GM20000 (cell line): ENCODE measurements at regions not wholly inside any gene's neighbourhood (a gene's known extent, or its start where the extent isn't known, plus 50 kb on each side); places are given as distances from the start of the nearest gene placed in this dataset.

Experiments
- DNase-seq: peaks from one replicate; pipeline ENCODE4 v3.0.0; 2012; ENCODE audit warnings: low spot score
- TF ChIP-seq, protein P1 (sequence below): IDR thresholded peaks from 2 replicates; pipeline ENCODE4 v1.5.1; 2012; ENCODE audit warnings: mild to moderate bottlenecking, control low read depth; ENCODE audit errors: extremely low read depth, missing control alignments

- DNase-seq: no peak
- TF ChIP-seq, protein P1, sequence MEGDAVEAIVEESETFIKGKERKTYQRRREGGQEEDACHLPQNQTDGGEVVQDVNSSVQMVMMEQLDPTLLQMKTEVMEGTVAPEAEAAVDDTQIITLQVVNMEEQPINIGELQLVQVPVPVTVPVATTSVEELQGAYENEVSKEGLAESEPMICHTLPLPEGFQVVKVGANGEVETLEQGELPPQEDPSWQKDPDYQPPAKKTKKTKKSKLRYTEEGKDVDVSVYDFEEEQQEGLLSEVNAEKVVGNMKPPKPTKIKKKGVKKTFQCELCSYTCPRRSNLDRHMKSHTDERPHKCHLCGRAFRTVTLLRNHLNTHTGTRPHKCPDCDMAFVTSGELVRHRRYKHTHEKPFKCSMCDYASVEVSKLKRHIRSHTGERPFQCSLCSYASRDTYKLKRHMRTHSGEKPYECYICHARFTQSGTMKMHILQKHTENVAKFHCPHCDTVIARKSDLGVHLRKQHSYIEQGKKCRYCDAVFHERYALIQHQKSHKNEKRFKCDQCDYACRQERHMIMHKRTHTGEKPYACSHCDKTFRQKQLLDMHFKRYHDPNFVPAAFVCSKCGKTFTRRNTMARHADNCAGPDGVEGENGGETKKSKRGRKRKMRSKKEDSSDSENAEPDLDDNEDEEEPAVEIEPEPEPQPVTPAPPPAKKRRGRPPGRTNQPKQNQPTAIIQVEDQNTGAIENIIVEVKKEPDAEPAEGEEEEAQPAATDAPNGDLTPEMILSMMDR: no peak
Observed at GRCh38 chr15:88987934-88988671, 74.9 kb upstream of the MFGE8 start.

- DNase-seq: no peak
- TF ChIP-seq, protein P1: no peak
Observed at GRCh38 chr15:88989578-88989977, 76.4 kb upstream of the MFGE8 start.

DNA sequence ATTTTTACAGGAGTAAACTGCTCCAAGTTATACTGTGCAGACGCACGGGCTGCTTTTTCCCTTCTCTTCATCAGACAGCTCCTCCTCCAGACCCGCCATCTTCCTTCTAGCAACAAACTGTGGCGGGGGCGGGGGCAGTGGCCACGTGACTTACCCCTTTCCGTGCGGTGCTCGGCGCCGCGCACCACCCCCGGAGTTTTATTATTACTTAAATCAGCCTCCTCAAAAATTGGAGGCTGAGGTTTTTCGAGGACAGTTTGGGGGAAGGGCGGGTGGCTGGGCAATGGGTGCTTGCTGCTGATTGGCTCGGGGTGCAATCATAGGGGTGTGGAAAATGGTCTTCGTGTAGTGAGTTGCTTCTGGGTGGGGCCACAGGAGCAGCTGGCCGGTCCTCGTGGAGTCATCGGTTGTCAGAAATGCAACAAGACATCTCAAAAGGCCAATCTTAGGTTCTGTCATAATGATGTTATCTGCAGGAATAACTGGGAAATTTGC is 77.1 kb upstream of the MFGE8 start:
- no peak for DNase-seq
- TF ChIP-seq, protein P1: no peak

DNA sequence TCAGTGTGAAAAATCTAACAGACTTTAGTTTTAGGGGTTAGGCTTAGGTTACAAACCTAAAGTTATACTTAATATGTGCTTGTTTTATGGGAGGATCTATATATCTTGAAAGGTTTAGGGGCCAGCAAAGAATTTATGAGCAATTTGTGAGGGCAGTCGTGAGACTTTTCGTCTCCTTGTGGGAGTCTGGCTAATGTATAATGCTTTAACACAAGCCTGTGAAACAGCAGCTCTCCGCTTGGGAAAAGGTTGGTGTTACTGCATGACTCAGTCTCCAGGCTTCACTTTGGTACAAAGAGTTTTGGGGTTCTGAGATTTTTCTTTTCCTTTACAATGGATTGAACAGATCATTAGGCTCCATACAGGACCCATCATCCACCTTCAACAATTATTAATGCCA is 79.0 kb upstream of the MFGE8 start:
- DNase-seq: no peak
- TF ChIP-seq, protein P1: no peak

GRCh38 chr15:88992912-88993376 is 79.8 kb upstream of the MFGE8 start:
- TF ChIP-seq, protein P1: no peak
- no peak for DNase-seq

DNA sequence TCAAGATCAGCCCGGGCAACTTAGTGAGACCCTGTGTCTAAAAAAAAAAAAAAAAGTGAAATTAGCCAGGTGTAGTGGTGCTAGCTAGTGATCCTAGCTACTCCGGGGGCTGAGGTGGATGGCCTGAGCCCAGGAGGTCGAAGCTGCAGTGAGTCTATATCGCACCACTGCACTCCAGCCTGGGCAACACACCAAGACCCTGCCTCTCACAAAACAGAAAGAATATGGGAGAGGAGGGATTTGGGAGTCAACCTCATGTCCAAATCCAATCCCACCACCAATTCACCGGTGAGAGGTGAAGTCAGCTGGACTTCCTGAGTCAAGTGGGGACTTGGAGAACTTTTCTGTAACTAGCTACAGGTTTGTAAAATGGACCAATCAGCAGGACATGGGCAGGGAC is 80.5 kb upstream of the MFGE8 start:
- no peak for DNase-seq
- TF ChIP-seq, protein P1: no peak

GRCh38 chr15:88994286-88994685 is 81.1 kb upstream of the MFGE8 start:
- TF ChIP-seq, protein P1: no peak

More at GRCh38 chr15:88994286-88994685, 81.1 kb upstream of the MFGE8 start:
- no peak for DNase-seq
